Testis (tissue), 2 donors: ENCODE measurements at regions not wholly inside any gene's neighbourhood (a gene's known extent, or its start where the extent isn't known, plus 50 kb on each side); places are given as distances from the start of the nearest gene placed in this dataset.

Experiments used
- CTCF ChIP-seq, 3 experiments: fragments of 450-650 bp in 2 of 3; fragments of 200-600 bp in 1 of 3; sonication (generic) in 1 of 3; IDR thresholded peaks; one replicate each; pipeline ENCODE4 v1.5.1; 2016 to 2019; ENCODE audit warnings: antibody characterized with exemption in 3 of 3, mild to moderate bottlenecking in 2 of 3, moderate library complexity in 1 of 3
- POLR2A ChIP-seq: fragments of 450-650 bp; IDR thresholded peaks from one replicate; pipeline ENCODE4 v1.6.1; 2017; ENCODE audit warnings: antibody characterized with exemption, mild to moderate bottlenecking, moderate library complexity

- TF ChIP-seq POLR2A (no peak), CTCF (IDR thresholded peaks at IDR 0.05) (no peak)
Measured at GRCh38 chr2:66926594-66927112, 470.5 kb upstream of the ETAA1 start.
